Caco-2 (cell line): ENCODE measurements at regions not wholly inside any gene's neighbourhood (a gene's known extent, or its start where the extent isn't known, plus 50 kb on each side); places are given as distances from the start of the nearest gene placed in this dataset.

ENCODE experiments used
- BruUV-seq: library from RNA; stranded (reverse); fragments of 400-500 nt; replicated peaks from 2 replicates; lab custom pipeline; 2021; lab: Mats Ljungman, UMichigan
- CTCF ChIA-PET: fragments of 300-600 bp; sonication (Branson Sonifier 250); formaldehyde crosslinking; loops from one replicate; lab custom pipeline; 2022; ENCODE audit warnings: antibody characterized with exemption; lab: Charles Lee
- POLR2A ChIA-PET: fragments of 300-600 bp; sonication (Branson Sonifier 250); formaldehyde crosslinking; loops from one replicate; lab custom pipeline; 2022; ENCODE audit warnings: antibody characterized with exemption; lab: Charles Lee
- DNase-seq, 2 experiments: peaks; one replicate each; pipeline versions ENCODE4 v3.0.0 to v3.0.0-alpha.2; 2020 to 2022
- H3K27me3 ChIP-seq: replicated peaks from 2 replicates; pipeline ENCODE4 v1.6.0; 2011; ENCODE audit warnings: low read length; ENCODE audit not compliant: control insufficient read depth, insufficient read depth
- H3K36me3 ChIP-seq: 2 replicates; pipeline ENCODE4 v1.5.1; 2011; ENCODE audit warnings: low read length; ENCODE audit not compliant: control insufficient read depth, insufficient read depth
- H3K4me1 ChIP-seq: fragments of 250-450 bp; sonication (Bioruptor Pico); 2 replicates; pipeline ENCODE4 v1.5.1; 2020; ENCODE audit warnings: mild to moderate bottlenecking
- H3K4me3 ChIP-seq: 2 replicates; pipeline ENCODE4 v1.5.1; 2011; ENCODE audit warnings: low read depth, mild to moderate bottlenecking, control low read depth, low read length
- H3K9me3 ChIP-seq: fragments of 250-450 bp; sonication (Bioruptor Pico); 2 replicates; pipeline ENCODE4 v1.5.1; 2020; ENCODE audit warnings: mild to moderate bottlenecking, moderate library complexity
- H3K27ac Mint-ChIP-seq: one replicate; pipeline ENCODE4 v1.8.0; 2022; ENCODE audit warnings: mixed read lengths; ENCODE audit not compliant: unreplicated experiment
- H3K27me3 Mint-ChIP-seq: one replicate; pipeline ENCODE4 v1.8.0; 2022; ENCODE audit warnings: mixed read lengths; ENCODE audit not compliant: insufficient read depth, unreplicated experiment
- H3K36me3 Mint-ChIP-seq: one replicate; pipeline ENCODE4 v1.8.0; 2022; ENCODE audit warnings: mild to moderate bottlenecking, mixed read lengths; ENCODE audit not compliant: insufficient read depth, unreplicated experiment
- H3K4me1 Mint-ChIP-seq: one replicate; pipeline ENCODE4 v1.8.0; 2022; ENCODE audit warnings: low read depth, mixed read lengths; ENCODE audit not compliant: unreplicated experiment
- H3K4me3 Mint-ChIP-seq: one replicate; pipeline ENCODE4 v1.8.0; 2022; ENCODE audit warnings: mild to moderate bottlenecking, moderate library complexity, mixed read lengths; ENCODE audit not compliant: unreplicated experiment
- H3K9me3 Mint-ChIP-seq: one replicate; pipeline ENCODE4 v1.8.0; 2022; ENCODE audit warnings: mixed read lengths; ENCODE audit not compliant: unreplicated experiment
- CTCF ChIP-seq, 2 experiments: fragments of 200-600 bp in 1 of 2; IDR thresholded peaks; 1 replicate in 1 of 2; 2 replicates in 1 of 2; pipeline versions ENCODE4 v1.5.1 to v1.8.0; 2011 to 2022; ENCODE audit warnings: antibody characterized with exemption in 1 of 2, control low read depth in 1 of 2, inconsistent platforms in 1 of 2, low read depth in 1 of 2, low read length in 1 of 2, mild to moderate bottlenecking in 1 of 2, moderate library complexity in 1 of 2; ENCODE audit not compliant: insufficient read depth in 1 of 2, severe bottlenecking in 1 of 2, unreplicated experiment in 1 of 2
- intact Hi-C: fragments of 100-400 bp; cut with micrococcal nuclease; formaldehyde crosslinking; loops from one replicate; pipeline ENCODE4 v1.10.0; 2022; ENCODE audit not compliant: unreplicated experiment

GRCh38 chr13:75042807-75043206 is 439.2 kb downstream of the TBC1D4 start:
- no peak for DNase-seq
- Mint-ChIP-seq H3K27ac (no peak overlapping the region), H3K9me3 (no peaks in the 10 kb centered on the region), H3K27me3 (peaks cover 4% of the 10 kb centered on the region), H3K36me3 (no peaks in the 10 kb centered on the region), H3K4me1 (no peaks in the 10 kb centered on the region), H3K4me3 (no peak overlapping the region)
- Histone ChIP-seq H3K27me3 (no peaks in the 10 kb centered on the region), H3K4me1 (no peaks in the 10 kb centered on the region), H3K36me3 (no peaks in the 10 kb centered on the region), H3K9me3 (no peaks in the 10 kb centered on the region), H3K4me3 (no peak overlapping the region)
- ChIA-PET POLR2A (no interaction called here), CTCF (no interaction called here)
- intact Hi-C loops: no loop called here
- no peak for TF ChIP-seq CTCF (IDR thresholded peaks at IDR 0.05; ENCODE audit: insufficient read depth in 1 of 2, low read depth in 1 of 2, low read length in 1 of 2, severe bottlenecking in 1 of 2, unreplicated experiment in 1 of 2)
- no TSS peak for BruUV-seq

DNA sequence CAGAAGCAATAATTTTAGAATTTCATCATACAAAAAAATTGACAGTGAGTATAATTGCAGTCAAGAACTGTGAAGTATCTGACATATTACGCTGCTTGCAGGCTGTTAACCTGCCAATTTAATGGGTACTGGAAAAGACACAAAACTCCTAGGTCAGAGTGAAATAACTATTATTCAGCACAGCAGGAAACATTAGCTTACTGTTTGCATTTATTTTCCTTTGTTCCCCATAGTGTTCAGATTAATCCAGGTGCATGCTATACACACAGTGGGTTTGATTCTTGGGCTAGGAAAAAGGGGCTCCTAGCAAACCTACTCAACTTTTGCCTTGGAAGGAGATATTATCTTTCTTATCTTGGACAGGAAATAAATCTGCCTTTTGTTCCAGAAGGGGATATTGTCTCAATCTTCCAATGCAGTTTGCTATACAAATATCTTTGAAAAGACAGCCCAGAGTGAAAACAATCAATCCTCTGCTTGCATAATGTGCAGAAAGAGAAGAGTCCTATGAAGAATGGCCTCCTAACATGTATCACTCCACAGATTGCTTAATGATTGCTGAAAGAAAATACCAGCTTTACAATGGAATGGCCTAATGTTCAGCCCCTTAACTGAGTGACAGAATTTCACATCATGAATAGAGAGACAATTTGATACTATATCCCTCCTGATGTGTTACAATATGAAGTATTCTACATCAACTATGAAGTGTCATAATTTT is 443.4 kb downstream of the TBC1D4 start:
- H3K4me1 Mint-ChIP-seq: no peaks in the 10 kb centered on the region
- no peak overlapping the region for H3K4me3 ChIP-seq
- ChIA-PET POLR2A (no interaction called here), CTCF (no interaction called here)
- no peak for DNase-seq
- H3K36me3 Mint-ChIP-seq: no peaks in the 10 kb centered on the region
- peaks cover 8% of the 10 kb centered on the region for H3K9me3 ChIP-seq
- no peak for TF ChIP-seq CTCF (IDR thresholded peaks at IDR 0.05; ENCODE audit: insufficient read depth in 1 of 2, low read depth in 1 of 2, low read length in 1 of 2, severe bottlenecking in 1 of 2, unreplicated experiment in 1 of 2)
- no peak overlapping the region for H3K27ac Mint-ChIP-seq
- H3K27me3 ChIP-seq: no peaks in the 10 kb centered on the region
- H3K9me3 Mint-ChIP-seq: peaks cover 11% of the 10 kb centered on the region
- H3K4me3 Mint-ChIP-seq: no peak overlapping the region
- peaks cover 4% of the 10 kb centered on the region for H3K27me3 Mint-ChIP-seq
- H3K36me3 ChIP-seq: no peaks in the 10 kb centered on the region
- intact Hi-C loops: no loop called here
- no peaks in the 10 kb centered on the region for H3K4me1 ChIP-seq
- no TSS peak for BruUV-seq

GRCh38 chr13:75025956-75026355 is 456.0 kb downstream of the TBC1D4 start:
- intact Hi-C loops: no loop called here
- no peaks in the 10 kb centered on the region for H3K9me3 Mint-ChIP-seq
- H3K4me1 Mint-ChIP-seq: no peaks in the 10 kb centered on the region
- Histone ChIP-seq H3K4me1 (no peaks in the 10 kb centered on the region), H3K27me3 (no peaks in the 10 kb centered on the region), H3K36me3 (no peaks in the 10 kb centered on the region), H3K9me3 (no peaks in the 10 kb centered on the region), H3K4me3 (no peak overlapping the region)
- no peak overlapping the region for H3K27ac Mint-ChIP-seq
- no peak for DNase-seq
- no peak for TF ChIP-seq CTCF (IDR thresholded peaks at IDR 0.05; ENCODE audit: insufficient read depth in 1 of 2, low read depth in 1 of 2, low read length in 1 of 2, severe bottlenecking in 1 of 2, unreplicated experiment in 1 of 2)
- ChIA-PET POLR2A (no interaction called here), CTCF (no interaction called here)
- H3K4me3 Mint-ChIP-seq: no peak overlapping the region
- no TSS peak for BruUV-seq
- H3K36me3 Mint-ChIP-seq: no peaks in the 10 kb centered on the region
- peaks cover 4% of the 10 kb centered on the region for H3K27me3 Mint-ChIP-seq
